ENCODE measurements at regions not wholly inside any gene's neighbourhood (a gene's known extent, or its start where the extent isn't known, plus 50 kb on each side); places are given as distances from the start of the nearest gene placed in this dataset.

DNA sequence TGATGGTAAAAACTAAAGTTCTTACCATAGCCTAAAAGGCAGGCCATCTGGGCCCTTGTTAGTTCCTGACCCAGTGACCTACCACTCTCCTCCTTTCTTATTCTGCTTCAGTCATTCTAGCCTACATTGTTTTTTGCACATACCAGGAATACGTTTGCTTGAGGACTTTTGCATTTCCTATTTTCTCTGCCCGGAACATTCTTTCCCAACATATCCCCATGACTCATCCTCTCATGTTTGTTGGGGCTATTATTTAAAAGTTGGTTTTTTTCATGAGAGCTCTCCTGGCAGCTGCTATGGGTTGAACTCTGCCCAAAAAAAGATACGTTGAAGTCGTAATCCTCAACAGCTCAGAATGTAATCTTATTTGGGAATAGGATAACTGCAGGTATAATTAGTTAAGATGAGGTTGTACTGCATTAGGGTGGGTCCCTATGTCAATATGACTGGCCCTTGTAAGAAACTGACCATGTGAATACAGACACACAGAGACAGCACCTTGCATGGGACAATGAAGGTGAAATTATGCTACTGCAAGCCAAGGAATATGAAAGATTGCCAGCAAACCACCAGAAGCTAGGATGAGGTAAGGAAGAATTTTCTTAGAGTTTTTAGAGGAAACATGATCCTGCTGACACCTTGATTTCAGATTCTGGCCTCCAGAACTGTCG lies 138.3 kb upstream of the PDHA2 start:
- Histone ChIP-seq H3K4me1 (ENCODE audit: low read length) (no peaks in the 10 kb centered on the region), H3K27ac (ENCODE audit: low read length) (no peak overlapping the region), H3K79me2 (ENCODE audit: low read length) (no peaks in the 10 kb centered on the region), H3K9me3 (replicated peaks; ENCODE audit: insufficient read depth, low read length) (no peaks in the 10 kb centered on the region), H3K9ac (ENCODE audit: low read length) (no peak overlapping the region), H2AFZ (ENCODE audit: low read length) (no peak overlapping the region), H3K9me2 (replicated peaks; ENCODE audit: insufficient read depth, low read length) (no peaks in the 10 kb centered on the region), H3K4me3 (ENCODE audit: low read length) (no peak overlapping the region), H3K36me3 (replicated peaks; ENCODE audit: insufficient read depth, low read length) (no peaks in the 10 kb centered on the region), H3K4me2 (ENCODE audit: low read depth, low read length) (no peak overlapping the region), H3F3A (ENCODE audit: insufficient read depth, low read length) (no peaks in the 10 kb centered on the region), H3K27me3 (replicated peaks; ENCODE audit: insufficient read depth, low read length) (no peaks in the 10 kb centered on the region), H4K20me1 (ENCODE audit: insufficient read depth, low read length) (no peaks in the 10 kb centered on the region)
- TF ChIP-seq EZH2 (optimal IDR thresholded peaks at IDR 0.05; ENCODE audit: low read depth, low read length): no peak
- no peak for TF ChIP-seq EZH2phosphoT487 (IDR thresholded peaks at IDR 0.05; ENCODE audit: low read length)
- TF ChIP-seq, protein P1, sequence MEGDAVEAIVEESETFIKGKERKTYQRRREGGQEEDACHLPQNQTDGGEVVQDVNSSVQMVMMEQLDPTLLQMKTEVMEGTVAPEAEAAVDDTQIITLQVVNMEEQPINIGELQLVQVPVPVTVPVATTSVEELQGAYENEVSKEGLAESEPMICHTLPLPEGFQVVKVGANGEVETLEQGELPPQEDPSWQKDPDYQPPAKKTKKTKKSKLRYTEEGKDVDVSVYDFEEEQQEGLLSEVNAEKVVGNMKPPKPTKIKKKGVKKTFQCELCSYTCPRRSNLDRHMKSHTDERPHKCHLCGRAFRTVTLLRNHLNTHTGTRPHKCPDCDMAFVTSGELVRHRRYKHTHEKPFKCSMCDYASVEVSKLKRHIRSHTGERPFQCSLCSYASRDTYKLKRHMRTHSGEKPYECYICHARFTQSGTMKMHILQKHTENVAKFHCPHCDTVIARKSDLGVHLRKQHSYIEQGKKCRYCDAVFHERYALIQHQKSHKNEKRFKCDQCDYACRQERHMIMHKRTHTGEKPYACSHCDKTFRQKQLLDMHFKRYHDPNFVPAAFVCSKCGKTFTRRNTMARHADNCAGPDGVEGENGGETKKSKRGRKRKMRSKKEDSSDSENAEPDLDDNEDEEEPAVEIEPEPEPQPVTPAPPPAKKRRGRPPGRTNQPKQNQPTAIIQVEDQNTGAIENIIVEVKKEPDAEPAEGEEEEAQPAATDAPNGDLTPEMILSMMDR (IDR thresholded peaks at IDR 0.05; ENCODE audit: low read length): no peak
- DNase-seq: no peak

DNA sequence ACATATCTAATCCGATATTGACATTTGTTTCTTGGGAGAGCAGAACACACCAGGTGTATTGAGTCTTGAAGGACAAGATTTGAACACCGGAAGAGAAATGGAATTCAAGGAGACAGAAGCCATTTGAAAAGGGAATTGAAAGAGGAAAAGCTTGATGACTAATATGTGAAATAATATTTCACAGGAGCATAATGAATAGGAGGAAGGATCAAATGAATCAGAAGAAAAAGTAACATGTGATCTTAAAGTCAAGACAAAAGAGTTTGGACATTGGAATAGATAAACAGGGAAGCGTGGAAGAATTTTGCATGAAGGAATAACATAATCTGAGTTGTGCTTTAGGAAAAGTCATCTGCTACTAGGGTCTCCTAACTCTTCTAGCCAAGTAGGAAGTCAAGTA lies 145.5 kb upstream of the PDHA2 start:
- Histone ChIP-seq H3K9me3 (replicated peaks; ENCODE audit: insufficient read depth, low read length) (no peaks in the 10 kb centered on the region), H3K9ac (ENCODE audit: low read length) (no peak overlapping the region), H3K36me3 (replicated peaks; ENCODE audit: insufficient read depth, low read length) (no peaks in the 10 kb centered on the region), H3K27me3 (replicated peaks; ENCODE audit: insufficient read depth, low read length) (no peaks in the 10 kb centered on the region), H3K27ac (ENCODE audit: low read length) (no peak overlapping the region), H3F3A (ENCODE audit: insufficient read depth, low read length) (no peaks in the 10 kb centered on the region), H2AFZ (ENCODE audit: low read length) (no peak overlapping the region), H3K4me2 (ENCODE audit: low read depth, low read length) (no peak overlapping the region), H3K79me2 (ENCODE audit: low read length) (no peaks in the 10 kb centered on the region), H4K20me1 (ENCODE audit: insufficient read depth, low read length) (no peaks in the 10 kb centered on the region), H3K9me2 (replicated peaks; ENCODE audit: insufficient read depth, low read length) (no peaks in the 10 kb centered on the region), H3K4me1 (ENCODE audit: low read length) (no peaks in the 10 kb centered on the region), H3K4me3 (ENCODE audit: low read length) (no peak overlapping the region)
- no peak for DNase-seq
- TF ChIP-seq EZH2phosphoT487 (IDR thresholded peaks at IDR 0.05; ENCODE audit: low read length) (no peak), EZH2 (optimal IDR thresholded peaks at IDR 0.05; ENCODE audit: low read depth, low read length) (no peak)
- TF ChIP-seq, protein P1 (IDR thresholded peaks at IDR 0.05; ENCODE audit: low read length): no peak

DNA sequence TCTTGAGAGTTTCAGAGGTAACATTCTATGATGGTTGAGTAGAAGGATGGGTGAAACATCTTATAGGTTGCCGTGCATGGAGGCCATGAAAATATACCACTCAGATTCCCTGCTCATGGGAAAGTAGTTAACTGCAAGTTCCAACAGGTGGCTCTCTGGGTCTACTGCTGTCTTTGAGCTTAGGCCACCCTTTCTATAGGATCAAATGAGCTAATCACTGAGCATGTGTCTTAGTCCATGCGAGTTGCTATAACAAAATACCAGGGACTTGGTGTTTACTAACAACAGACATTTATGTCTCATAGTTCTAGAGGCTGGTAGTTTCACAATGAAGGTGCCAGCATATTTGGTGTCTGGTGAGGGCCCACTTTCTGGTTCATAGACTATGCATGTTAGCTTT lies 144.8 kb upstream of the UNC5C start:
- Histone ChIP-seq H4K20me1 (ENCODE audit: insufficient read depth, low read length) (no peaks in the 10 kb centered on the region), H3K27ac (ENCODE audit: low read length) (no peak overlapping the region)
- DNase-seq: peak; percentile 16

More for the DNA sequence above, 144.8 kb upstream of the UNC5C start:
- Histone ChIP-seq H3F3A (ENCODE audit: insufficient read depth, low read length) (no peaks in the 10 kb centered on the region), H3K9me2 (replicated peaks; ENCODE audit: insufficient read depth, low read length) (no peaks in the 10 kb centered on the region), H2AFZ (ENCODE audit: low read length) (no peak overlapping the region), H3K4me2 (ENCODE audit: low read depth, low read length) (no peak overlapping the region), H3K9ac (ENCODE audit: low read length) (no peak overlapping the region), H3K79me2 (ENCODE audit: low read length) (no peaks in the 10 kb centered on the region), H3K4me1 (ENCODE audit: low read length) (no peaks in the 10 kb centered on the region), H3K36me3 (replicated peaks; ENCODE audit: insufficient read depth, low read length) (no peaks in the 10 kb centered on the region), H3K9me3 (replicated peaks; ENCODE audit: insufficient read depth, low read length) (no peaks in the 10 kb centered on the region), H3K4me3 (ENCODE audit: low read length) (no peak overlapping the region), H3K27me3 (replicated peaks; ENCODE audit: insufficient read depth, low read length) (no peaks in the 10 kb centered on the region)
- TF ChIP-seq, protein P1 (IDR thresholded peaks at IDR 0.05; ENCODE audit: low read length): no peak
- TF ChIP-seq EZH2 (optimal IDR thresholded peaks at IDR 0.05; ENCODE audit: low read depth, low read length) (no peak), EZH2phosphoT487 (IDR thresholded peaks at IDR 0.05; ENCODE audit: low read length) (no peak)

All from MM.1S (cell line).